ENCODE measurements at regions not wholly inside any gene's neighbourhood (a gene's known extent, or its start where the extent isn't known, plus 50 kb on each side); places are given as distances from the start of the nearest gene placed in this dataset.

GRCh38 chr13:50366488-50367174 is 351.4 kb downstream of the KCNRG start:
- no peaks in the 10 kb centered on the region for H3K4me1 ChIP-seq (ENCODE audit: control insufficient read depth in 3 of 3, insufficient read depth in 3 of 3, low read length in 3 of 3)
- no peak overlapping the region for H3K27ac ChIP-seq (ENCODE audit: low read depth, low read length)
- no peaks in the 10 kb centered on the region for H3K27me3 ChIP-seq (ENCODE audit: control insufficient read depth in 3 of 3, insufficient read depth in 3 of 3, low read length in 3 of 3)
- no peak overlapping the region for H3K4me3 ChIP-seq (ENCODE audit: low read length in 3 of 3)
- no peaks in the 10 kb centered on the region for H3K9me3 ChIP-seq (ENCODE audit: control insufficient read depth in 3 of 3, low read length in 3 of 3)
- no peak overlapping the region for H3K9ac ChIP-seq (ENCODE audit: low read depth in 1 of 3, low read length in 3 of 3)
- no peaks in the 10 kb centered on the region for H3K36me3 ChIP-seq (ENCODE audit: control insufficient read depth in 3 of 3, insufficient read depth in 3 of 3, low read length in 3 of 3)

GRCh38 chr13:50369646-50370045 is 354.4 kb downstream of the KCNRG start:
- no peaks in the 10 kb centered on the region for H3K27me3 ChIP-seq (ENCODE audit: control insufficient read depth in 3 of 3, insufficient read depth in 3 of 3, low read length in 3 of 3)
- H3K27ac ChIP-seq (ENCODE audit: low read depth, low read length): no peak overlapping the region
- H3K4me1 ChIP-seq (ENCODE audit: control insufficient read depth in 3 of 3, insufficient read depth in 3 of 3, low read length in 3 of 3): no peaks in the 10 kb centered on the region
- no peak overlapping the region for H3K4me3 ChIP-seq (ENCODE audit: low read length in 3 of 3)
- no peak overlapping the region for H3K9ac ChIP-seq (ENCODE audit: low read depth in 1 of 3, low read length in 3 of 3)
- no peaks in the 10 kb centered on the region for H3K36me3 ChIP-seq (ENCODE audit: control insufficient read depth in 3 of 3, insufficient read depth in 3 of 3, low read length in 3 of 3)
- H3K9me3 ChIP-seq (ENCODE audit: control insufficient read depth in 3 of 3, low read length in 3 of 3): no peaks in the 10 kb centered on the region

- Histone ChIP-seq H3K9me3 (ENCODE audit: control insufficient read depth in 3 of 3, low read length in 3 of 3) (no peaks in the 10 kb centered on the region), H3K9ac (ENCODE audit: low read depth in 1 of 3, low read length in 3 of 3) (no peak overlapping the region), H3K27me3 (ENCODE audit: control insufficient read depth in 3 of 3, insufficient read depth in 3 of 3, low read length in 3 of 3) (no peaks in the 10 kb centered on the region), H3K36me3 (ENCODE audit: control insufficient read depth in 3 of 3, insufficient read depth in 3 of 3, low read length in 3 of 3) (no peaks in the 10 kb centered on the region), H3K4me3 (ENCODE audit: low read length in 3 of 3) (no peak overlapping the region), H3K27ac (ENCODE audit: low read depth, low read length) (no peak overlapping the region), H3K4me1 (ENCODE audit: control insufficient read depth in 3 of 3, insufficient read depth in 3 of 3, low read length in 3 of 3) (no peaks in the 10 kb centered on the region)
Observed at GRCh38 chr13:50370303-50370950, 355.2 kb downstream of the KCNRG start.

GRCh38 chr13:50374517-50374916 is 359.3 kb downstream of the KCNRG start:
- Histone ChIP-seq H3K9ac (ENCODE audit: low read depth in 1 of 3, low read length in 3 of 3) (no peak overlapping the region), H3K27me3 (ENCODE audit: control insufficient read depth in 3 of 3, insufficient read depth in 3 of 3, low read length in 3 of 3) (no peaks in the 10 kb centered on the region), H3K36me3 (ENCODE audit: control insufficient read depth in 3 of 3, insufficient read depth in 3 of 3, low read length in 3 of 3) (no peaks in the 10 kb centered on the region), H3K9me3 (ENCODE audit: control insufficient read depth in 3 of 3, low read length in 3 of 3) (no peaks in the 10 kb centered on the region), H3K4me1 (ENCODE audit: control insufficient read depth in 3 of 3, insufficient read depth in 3 of 3, low read length in 3 of 3) (peaks cover 4 to 10% (median 9%) of the 10 kb centered on the region in 3 donors), H3K27ac (ENCODE audit: low read depth, low read length) (no peak overlapping the region), H3K4me3 (ENCODE audit: low read length in 3 of 3) (no peak overlapping the region)

GRCh38 chr13:50375792-50376191 is 360.5 kb downstream of the KCNRG start:
- Histone ChIP-seq H3K27ac (ENCODE audit: low read depth, low read length) (no peak overlapping the region), H3K4me1 (ENCODE audit: control insufficient read depth in 3 of 3, insufficient read depth in 3 of 3, low read length in 3 of 3) (peaks cover 13 to 19% (median 13%) of the 10 kb centered on the region in 3 donors), H3K4me3 (ENCODE audit: low read length in 3 of 3) (no peak overlapping the region), H3K36me3 (ENCODE audit: control insufficient read depth in 3 of 3, insufficient read depth in 3 of 3, low read length in 3 of 3) (no peaks in the 10 kb centered on the region), H3K9ac (ENCODE audit: low read depth in 1 of 3, low read length in 3 of 3) (no peak overlapping the region), H3K9me3 (ENCODE audit: control insufficient read depth in 3 of 3, low read length in 3 of 3) (no peaks in the 10 kb centered on the region), H3K27me3 (ENCODE audit: control insufficient read depth in 3 of 3, insufficient read depth in 3 of 3, low read length in 3 of 3) (no peaks in the 10 kb centered on the region)

- Histone ChIP-seq H3K36me3 (ENCODE audit: control insufficient read depth in 3 of 3, insufficient read depth in 3 of 3, low read length in 3 of 3) (no peaks in the 10 kb centered on the region), H3K4me3 (ENCODE audit: low read length in 3 of 3) (no peak overlapping the region), H3K4me1 (ENCODE audit: control insufficient read depth in 3 of 3, insufficient read depth in 3 of 3, low read length in 3 of 3) (peaks cover 13 to 19% (median 13%) of the 10 kb centered on the region in 3 donors), H3K27ac (ENCODE audit: low read depth, low read length) (no peak overlapping the region), H3K9ac (ENCODE audit: low read depth in 1 of 3, low read length in 3 of 3) (no peak overlapping the region), H3K27me3 (ENCODE audit: control insufficient read depth in 3 of 3, insufficient read depth in 3 of 3, low read length in 3 of 3) (no peaks in the 10 kb centered on the region), H3K9me3 (ENCODE audit: control insufficient read depth in 3 of 3, low read length in 3 of 3) (no peaks in the 10 kb centered on the region)
Observed at GRCh38 chr13:50376895-50377575, 361.8 kb downstream of the KCNRG start.

GRCh38 chr13:50377726-50378270 is 362.6 kb downstream of the KCNRG start:
- Histone ChIP-seq H3K4me1 (ENCODE audit: control insufficient read depth in 3 of 3, insufficient read depth in 3 of 3, low read length in 3 of 3) (peaks cover 13 to 20% (median 13%) of the 10 kb centered on the region in 3 donors), H3K9ac (ENCODE audit: low read depth in 1 of 3, low read length in 3 of 3) (peak overlapping the region in 1 of 3 donors; percentile 16), H3K27ac (ENCODE audit: low read depth, low read length) (peak overlapping the region; percentile 75), H3K27me3 (ENCODE audit: control insufficient read depth in 3 of 3, insufficient read depth in 3 of 3, low read length in 3 of 3) (no peaks in the 10 kb centered on the region), H3K36me3 (ENCODE audit: control insufficient read depth in 3 of 3, insufficient read depth in 3 of 3, low read length in 3 of 3) (no peaks in the 10 kb centered on the region), H3K4me3 (ENCODE audit: low read length in 3 of 3) (peak overlapping the region in 1 of 3 donors; percentile 28), H3K9me3 (ENCODE audit: control insufficient read depth in 3 of 3, low read length in 3 of 3) (no peaks in the 10 kb centered on the region)

- Histone ChIP-seq H3K27ac (ENCODE audit: low read depth, low read length) (peak overlapping the region; percentile 75), H3K36me3 (ENCODE audit: control insufficient read depth in 3 of 3, insufficient read depth in 3 of 3, low read length in 3 of 3) (no peaks in the 10 kb centered on the region), H3K4me3 (ENCODE audit: low read length in 3 of 3) (peak overlapping the region in 2 of 3 donors; percentile 17 to 28), H3K4me1 (ENCODE audit: control insufficient read depth in 3 of 3, insufficient read depth in 3 of 3, low read length in 3 of 3) (peaks cover 13 to 22% (median 13%) of the 10 kb centered on the region in 3 donors), H3K9ac (ENCODE audit: low read depth in 1 of 3, low read length in 3 of 3) (peak overlapping the region in 1 of 3 donors; percentile 25), H3K9me3 (ENCODE audit: control insufficient read depth in 3 of 3, low read length in 3 of 3) (no peaks in the 10 kb centered on the region), H3K27me3 (ENCODE audit: control insufficient read depth in 3 of 3, insufficient read depth in 3 of 3, low read length in 3 of 3) (no peaks in the 10 kb centered on the region)
Observed at GRCh38 chr13:50378509-50379044, 363.3 kb downstream of the KCNRG start.

GRCh38 chr13:50379584-50379983 is 364.3 kb downstream of the KCNRG start:
- Histone ChIP-seq H3K27ac (ENCODE audit: low read depth, low read length) (peak overlapping the region; percentile 75), H3K4me3 (ENCODE audit: low read length in 3 of 3) (no peak overlapping the region)

More at GRCh38 chr13:50379584-50379983, 364.3 kb downstream of the KCNRG start:
- Histone ChIP-seq H3K36me3 (ENCODE audit: control insufficient read depth in 3 of 3, insufficient read depth in 3 of 3, low read length in 3 of 3) (no peaks in the 10 kb centered on the region), H3K9ac (ENCODE audit: low read depth in 1 of 3, low read length in 3 of 3) (no peak overlapping the region), H3K9me3 (ENCODE audit: control insufficient read depth in 3 of 3, low read length in 3 of 3) (no peaks in the 10 kb centered on the region), H3K4me1 (ENCODE audit: control insufficient read depth in 3 of 3, insufficient read depth in 3 of 3, low read length in 3 of 3) (peaks cover 13 to 22% (median 13%) of the 10 kb centered on the region in 3 donors), H3K27me3 (ENCODE audit: control insufficient read depth in 3 of 3, insufficient read depth in 3 of 3, low read length in 3 of 3) (no peaks in the 10 kb centered on the region)
